HG02970 (cell line): ENCODE measurements at regions not wholly inside any gene's neighbourhood (a gene's known extent, or its start where the extent isn't known, plus 50 kb on each side); places are given as distances from the start of the nearest gene placed in this dataset.

Experiments used
- ATAC-seq: cut with Tn5 transposase; IDR thresholded peaks from one replicate; pipeline ENCODE4 v1.9.1; 2021; ENCODE audit warnings: mild to moderate bottlenecking, moderate library complexity, moderate number of reproducible peaks; ENCODE audit not compliant: unreplicated experiment, low FRiP score

- no peak for ATAC-seq
Observed at GRCh38 chr2:106941372-106941993, 55.5 kb upstream of the ST6GAL2 start.

- ATAC-seq = no peak
Observed at GRCh38 chr2:106943468-106944200, 57.7 kb upstream of the ST6GAL2 start.

- no peak for ATAC-seq
Observed at GRCh38 chr2:106944215-106944614, 58.2 kb upstream of the ST6GAL2 start.

- ATAC-seq = no peak
Observed at GRCh38 chr2:106948540-106948939, 62.6 kb upstream of the ST6GAL2 start.

- no peak for ATAC-seq
Observed at GRCh38 chr2:106953236-106953635, 67.3 kb upstream of the ST6GAL2 start.

- ATAC-seq = no peak
Observed at GRCh38 chr2:106953779-106954178, 67.8 kb upstream of the ST6GAL2 start.

GRCh38 chr2:106954304-106954703, 68.3 kb upstream of the ST6GAL2 start:
- no peak for ATAC-seq

- no peak for ATAC-seq
Observed at GRCh38 chr2:106956416-106956815, 70.4 kb upstream of the ST6GAL2 start.

GRCh38 chr2:106956879-106957278, 70.9 kb upstream of the ST6GAL2 start:
- ATAC-seq = no peak

- ATAC-seq = no peak
Observed at GRCh38 chr2:106959975-106960682, 74.2 kb upstream of the ST6GAL2 start.

GRCh38 chr2:106960683-106961161, 74.8 kb upstream of the ST6GAL2 start:
- no peak for ATAC-seq

GRCh38 chr2:106961328-106961727, 75.4 kb upstream of the ST6GAL2 start:
- ATAC-seq = no peak

GRCh38 chr2:106963156-106963555, 77.2 kb upstream of the ST6GAL2 start:
- ATAC-seq = no peak

GRCh38 chr2:106963893-106964292, 77.9 kb upstream of the ST6GAL2 start:
- no peak for ATAC-seq

GRCh38 chr2:106965611-106966010, 79.6 kb upstream of the ST6GAL2 start:
- no peak for ATAC-seq

GRCh38 chr2:106969777-106970176, 83.8 kb upstream of the ST6GAL2 start:
- no peak for ATAC-seq

GRCh38 chr2:106970471-106971261, 84.7 kb upstream of the ST6GAL2 start:
- ATAC-seq = no peak

GRCh38 chr2:106972782-106973181, 86.8 kb upstream of the ST6GAL2 start:
- ATAC-seq = no peak

GRCh38 chr2:106974891-106975290, 88.9 kb upstream of the ST6GAL2 start:
- no peak for ATAC-seq

- no peak for ATAC-seq
Observed at GRCh38 chr2:106975641-106976040, 89.7 kb upstream of the ST6GAL2 start.

GRCh38 chr2:106976548-106976947, 90.6 kb upstream of the ST6GAL2 start:
- no peak for ATAC-seq
